ENCODE measurements at regions not wholly inside any gene's neighbourhood (a gene's known extent, or its start where the extent isn't known, plus 50 kb on each side); places are given as distances from the start of the nearest gene placed in this dataset.

DNA sequence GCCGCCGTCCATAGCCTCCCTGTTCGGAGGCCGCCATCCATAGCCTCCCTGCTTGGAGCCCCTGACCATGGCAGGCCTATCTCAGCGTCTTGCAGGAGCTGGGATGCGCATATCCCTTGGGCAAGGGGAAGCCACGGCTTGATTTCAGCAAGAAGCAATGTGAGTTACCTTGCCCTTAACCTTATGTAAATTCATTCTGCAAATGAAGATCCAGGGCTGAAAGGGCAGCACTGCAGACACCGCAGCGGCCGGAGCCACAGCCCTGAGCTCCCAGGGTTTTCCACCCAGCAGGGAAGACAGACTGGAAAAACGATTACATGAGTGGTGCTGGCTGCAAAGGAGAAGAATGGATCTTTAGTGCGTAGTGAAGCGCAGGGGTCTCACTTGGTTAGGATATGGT is 95.8 kb downstream of the SEC61G start:
- Histone ChIP-seq H4K20me1 (ENCODE audit: low read length) (no peaks in the 10 kb centered on the region), H3K4me3 (ENCODE audit: low read length) (no peak overlapping the region), H3K4me1 (ENCODE audit: insufficient read depth, low read length) (peaks cover 9% of the 10 kb centered on the region; the same call in 1 of the 2 replicates), H3K4me2 (ENCODE audit: low read length) (no peak overlapping the region), H3K36me3 (ENCODE audit: low read depth, low read length) (no peaks in the 10 kb centered on the region), H3K27ac (ENCODE audit: low read length) (no peak overlapping the region), H3K79me2 (ENCODE audit: low read length) (no peaks in the 10 kb centered on the region), H3K9me2 (replicated peaks; ENCODE audit: low read length) (no peaks in the 10 kb centered on the region), H3K27me3 (ENCODE audit: low read length) (peaks cover 58% of the 10 kb centered on the region), H3F3A (ENCODE audit: low read length, unreplicated experiment) (no peaks in the 10 kb centered on the region), H3K9ac (ENCODE audit: low read length) (no peak overlapping the region), H3K9me3 (ENCODE audit: low read length) (no peaks in the 10 kb centered on the region), H2AFZ (ENCODE audit: low read length) (no peak overlapping the region)
- DNase-seq = no peak
- no TSS peak for BruUV-seq (replicated peaks)
- no peak for ATAC-seq
- ChIA-PET POLR2A (ENCODE audit: unreplicated experiment) (no interaction called here), CTCF (no interaction called here)
- intact Hi-C loops (cut with micrococcal nuclease) = no loop called here
- TF ChIP-seq, protein P1, sequence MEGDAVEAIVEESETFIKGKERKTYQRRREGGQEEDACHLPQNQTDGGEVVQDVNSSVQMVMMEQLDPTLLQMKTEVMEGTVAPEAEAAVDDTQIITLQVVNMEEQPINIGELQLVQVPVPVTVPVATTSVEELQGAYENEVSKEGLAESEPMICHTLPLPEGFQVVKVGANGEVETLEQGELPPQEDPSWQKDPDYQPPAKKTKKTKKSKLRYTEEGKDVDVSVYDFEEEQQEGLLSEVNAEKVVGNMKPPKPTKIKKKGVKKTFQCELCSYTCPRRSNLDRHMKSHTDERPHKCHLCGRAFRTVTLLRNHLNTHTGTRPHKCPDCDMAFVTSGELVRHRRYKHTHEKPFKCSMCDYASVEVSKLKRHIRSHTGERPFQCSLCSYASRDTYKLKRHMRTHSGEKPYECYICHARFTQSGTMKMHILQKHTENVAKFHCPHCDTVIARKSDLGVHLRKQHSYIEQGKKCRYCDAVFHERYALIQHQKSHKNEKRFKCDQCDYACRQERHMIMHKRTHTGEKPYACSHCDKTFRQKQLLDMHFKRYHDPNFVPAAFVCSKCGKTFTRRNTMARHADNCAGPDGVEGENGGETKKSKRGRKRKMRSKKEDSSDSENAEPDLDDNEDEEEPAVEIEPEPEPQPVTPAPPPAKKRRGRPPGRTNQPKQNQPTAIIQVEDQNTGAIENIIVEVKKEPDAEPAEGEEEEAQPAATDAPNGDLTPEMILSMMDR (conservative IDR thresholded peaks at IDR 0.05; ENCODE audit: low read depth, low read length) = no peak
- TF ChIP-seq EZH2phosphoT487 (IDR thresholded peaks at IDR 0.05; ENCODE audit: borderline replicate concordance, low read length) (no peak), EZH2 (IDR thresholded peaks at IDR 0.05; ENCODE audit: low read length, unreplicated experiment) (no peak)

DNA sequence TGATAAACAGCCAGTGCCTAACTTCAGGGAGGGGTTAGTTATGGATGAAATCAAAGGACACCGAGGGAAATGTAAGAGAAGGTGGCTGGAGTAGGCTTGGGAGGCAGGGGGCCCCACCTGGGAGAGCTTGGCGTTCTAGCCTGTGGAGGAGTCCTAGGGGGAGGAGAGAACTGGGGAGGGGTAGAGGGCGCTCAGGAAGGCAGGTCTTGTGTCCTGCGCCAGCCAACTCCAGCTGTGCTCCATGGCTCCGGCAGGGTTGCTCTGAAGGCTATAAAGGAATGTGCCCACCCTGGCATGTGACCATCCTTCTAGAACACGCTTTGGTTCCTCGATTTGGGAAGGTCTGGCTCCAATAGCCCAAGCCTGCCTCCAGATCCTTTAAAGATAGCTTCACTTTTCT is 96.3 kb downstream of the SEC61G start:
- Histone ChIP-seq H3K9me2 (replicated peaks; ENCODE audit: low read length) (no peaks in the 10 kb centered on the region), H3K36me3 (ENCODE audit: low read depth, low read length) (no peaks in the 10 kb centered on the region), H3F3A (ENCODE audit: low read length, unreplicated experiment) (no peaks in the 10 kb centered on the region), H3K9me3 (ENCODE audit: low read length) (no peaks in the 10 kb centered on the region), H3K27me3 (ENCODE audit: low read length) (peaks cover 58% of the 10 kb centered on the region), H3K9ac (ENCODE audit: low read length) (no peak overlapping the region), H2AFZ (ENCODE audit: low read length) (no peak overlapping the region), H4K20me1 (ENCODE audit: low read length) (no peaks in the 10 kb centered on the region), H3K27ac (ENCODE audit: low read length) (no peak overlapping the region), H3K4me1 (ENCODE audit: insufficient read depth, low read length) (peaks cover 9% of the 10 kb centered on the region; the same call in 1 of the 2 replicates), H3K79me2 (ENCODE audit: low read length) (no peaks in the 10 kb centered on the region), H3K4me2 (ENCODE audit: low read length) (no peak overlapping the region), H3K4me3 (ENCODE audit: low read length) (no peak overlapping the region)
- DNase-seq (no peak), ATAC-seq (no peak)
- TF ChIP-seq, protein P1 (conservative IDR thresholded peaks at IDR 0.05; ENCODE audit: low read depth, low read length) = no peak
- TF ChIP-seq EZH2 (IDR thresholded peaks at IDR 0.05; ENCODE audit: low read length, unreplicated experiment) (no peak), EZH2phosphoT487 (IDR thresholded peaks at IDR 0.05; ENCODE audit: borderline replicate concordance, low read length) (no peak)
- intact Hi-C loops (cut with micrococcal nuclease) = no loop called here
- ChIA-PET POLR2A (ENCODE audit: unreplicated experiment) (no interaction called here), CTCF (no interaction called here)
- no TSS peak for BruUV-seq (replicated peaks)

DNA sequence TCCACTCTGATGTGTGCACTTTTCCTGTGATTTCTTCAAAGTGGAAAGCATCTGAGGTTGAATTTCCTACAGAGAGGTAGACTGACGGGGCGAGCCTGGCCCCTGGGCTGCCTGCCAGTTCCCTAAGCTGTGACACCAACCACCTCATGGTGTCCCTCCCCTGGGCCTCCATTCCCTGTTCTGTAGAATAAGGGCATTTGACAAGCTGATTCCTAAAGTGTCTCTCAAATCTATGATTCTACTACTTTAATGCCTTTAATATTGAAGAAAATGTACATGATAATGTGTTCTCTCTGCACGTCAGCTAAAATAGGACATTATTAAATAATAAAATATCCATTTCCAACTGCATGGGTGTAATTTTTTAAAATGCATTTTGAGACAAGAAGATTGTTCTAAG is 105.1 kb downstream of the SEC61G start:
- Histone ChIP-seq H3K4me1 (ENCODE audit: insufficient read depth, low read length) (no peaks in the 10 kb centered on the region), H3K79me2 (ENCODE audit: low read length) (no peaks in the 10 kb centered on the region), H2AFZ (ENCODE audit: low read length) (no peak overlapping the region), H3K9ac (ENCODE audit: low read length) (no peak overlapping the region), H3K9me3 (ENCODE audit: low read length) (no peaks in the 10 kb centered on the region), H3K27ac (ENCODE audit: low read length) (no peak overlapping the region), H3F3A (ENCODE audit: low read length, unreplicated experiment) (no peaks in the 10 kb centered on the region), H3K36me3 (ENCODE audit: low read depth, low read length) (no peaks in the 10 kb centered on the region), H3K4me3 (ENCODE audit: low read length) (no peak overlapping the region), H4K20me1 (ENCODE audit: low read length) (no peaks in the 10 kb centered on the region), H3K4me2 (ENCODE audit: low read length) (no peak overlapping the region), H3K27me3 (ENCODE audit: low read length) (peaks cover 58% of the 10 kb centered on the region), H3K9me2 (replicated peaks; ENCODE audit: low read length) (no peaks in the 10 kb centered on the region)
- intact Hi-C loops (cut with micrococcal nuclease) = no loop called here
- BruUV-seq (replicated peaks) = no TSS peak
- DNase-seq (no peak), ATAC-seq (no peak)
- ChIA-PET POLR2A (ENCODE audit: unreplicated experiment) (no interaction called here), CTCF (no interaction called here)
- TF ChIP-seq EZH2phosphoT487 (IDR thresholded peaks at IDR 0.05; ENCODE audit: borderline replicate concordance, low read length) = no peak
- TF ChIP-seq, protein P1 (conservative IDR thresholded peaks at IDR 0.05; ENCODE audit: low read depth, low read length) = no peak
- no peak for TF ChIP-seq EZH2 (IDR thresholded peaks at IDR 0.05; ENCODE audit: low read length, unreplicated experiment)

Measured in PC-3 (cell line).